Breast epithelium (tissue), 3 donors: ENCODE measurements at regions not wholly inside any gene's neighbourhood (a gene's known extent, or its start where the extent isn't known, plus 50 kb on each side); places are given as distances from the start of the nearest gene placed in this dataset.

Experiments used
- POLR2A ChIP-seq: fragments of 450-650 bp; IDR thresholded peaks from one replicate; pipeline ENCODE4 v1.6.1; 2016; ENCODE audit warnings: antibody characterized with exemption, mild to moderate bottlenecking, moderate library complexity
- POLR2AphosphoS5 ChIP-seq, 3 donors: sonication (generic); formaldehyde crosslinking; IDR thresholded peaks; one replicate each; pipeline ENCODE4 v1.6.1; 2017; ENCODE audit warnings: antibody characterized with exemption in 3 of 3
- TF ChIP-seq, protein P1 (sequence below), 3 donors: fragments of 450-650 bp; IDR thresholded peaks; one replicate each; pipeline ENCODE4 v1.5.1; 2016 to 2017; ENCODE audit warnings: antibody characterized with exemption in 3 of 3, mild to moderate bottlenecking in 3 of 3, moderate library complexity in 3 of 3

DNA sequence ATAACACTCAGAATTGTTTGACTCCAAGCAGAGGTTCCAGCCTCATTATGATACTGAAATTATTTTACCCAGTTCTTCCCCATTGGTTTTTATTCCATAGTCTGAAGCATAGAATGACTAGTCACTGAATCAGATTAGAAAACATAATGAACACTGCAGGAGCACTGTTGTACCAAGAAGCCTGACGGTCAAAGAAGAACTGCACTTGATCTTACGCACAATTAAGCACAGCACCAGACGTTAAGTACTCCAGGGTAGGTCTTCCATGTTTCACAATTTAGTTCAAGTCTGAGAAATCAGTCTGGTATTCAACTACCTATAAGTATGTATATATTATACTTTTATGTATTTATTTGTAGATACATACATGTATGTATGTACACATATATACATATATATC lies 973.5 kb upstream of the SPRY2 start:
- no peak for TF ChIP-seq POLR2AphosphoS5 (IDR thresholded peaks at IDR 0.05)
- TF ChIP-seq, protein P1, sequence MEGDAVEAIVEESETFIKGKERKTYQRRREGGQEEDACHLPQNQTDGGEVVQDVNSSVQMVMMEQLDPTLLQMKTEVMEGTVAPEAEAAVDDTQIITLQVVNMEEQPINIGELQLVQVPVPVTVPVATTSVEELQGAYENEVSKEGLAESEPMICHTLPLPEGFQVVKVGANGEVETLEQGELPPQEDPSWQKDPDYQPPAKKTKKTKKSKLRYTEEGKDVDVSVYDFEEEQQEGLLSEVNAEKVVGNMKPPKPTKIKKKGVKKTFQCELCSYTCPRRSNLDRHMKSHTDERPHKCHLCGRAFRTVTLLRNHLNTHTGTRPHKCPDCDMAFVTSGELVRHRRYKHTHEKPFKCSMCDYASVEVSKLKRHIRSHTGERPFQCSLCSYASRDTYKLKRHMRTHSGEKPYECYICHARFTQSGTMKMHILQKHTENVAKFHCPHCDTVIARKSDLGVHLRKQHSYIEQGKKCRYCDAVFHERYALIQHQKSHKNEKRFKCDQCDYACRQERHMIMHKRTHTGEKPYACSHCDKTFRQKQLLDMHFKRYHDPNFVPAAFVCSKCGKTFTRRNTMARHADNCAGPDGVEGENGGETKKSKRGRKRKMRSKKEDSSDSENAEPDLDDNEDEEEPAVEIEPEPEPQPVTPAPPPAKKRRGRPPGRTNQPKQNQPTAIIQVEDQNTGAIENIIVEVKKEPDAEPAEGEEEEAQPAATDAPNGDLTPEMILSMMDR (IDR thresholded peaks at IDR 0.05), result no peak
- TF ChIP-seq POLR2A, result no peak
